GM21390 (cell line): ENCODE measurements at regions not wholly inside any gene's neighbourhood (a gene's known extent, or its start where the extent isn't known, plus 50 kb on each side); places are given as distances from the start of the nearest gene placed in this dataset.

Experiments
- ATAC-seq: cut with Tn5 transposase; IDR thresholded peaks from one replicate; pipeline ENCODE4 v1.9.1; 2021; ENCODE audit not compliant: unreplicated experiment

- no peak for ATAC-seq
Measured at GRCh38 chr3:72593881-72594397, 254.3 kb downstream of the SHQ1 start.

- no peak for ATAC-seq
Measured at GRCh38 chr3:72591522-72592421, 256.5 kb downstream of the SHQ1 start.

GRCh38 chr3:72590732-72591221 is 257.5 kb downstream of the SHQ1 start:
- no peak for ATAC-seq

- no peak for ATAC-seq
Measured at GRCh38 chr3:72587282-72587681, 261.0 kb downstream of the SHQ1 start.

GRCh38 chr3:72586694-72587093 is 261.6 kb downstream of the SHQ1 start:
- no peak for ATAC-seq

DNA sequence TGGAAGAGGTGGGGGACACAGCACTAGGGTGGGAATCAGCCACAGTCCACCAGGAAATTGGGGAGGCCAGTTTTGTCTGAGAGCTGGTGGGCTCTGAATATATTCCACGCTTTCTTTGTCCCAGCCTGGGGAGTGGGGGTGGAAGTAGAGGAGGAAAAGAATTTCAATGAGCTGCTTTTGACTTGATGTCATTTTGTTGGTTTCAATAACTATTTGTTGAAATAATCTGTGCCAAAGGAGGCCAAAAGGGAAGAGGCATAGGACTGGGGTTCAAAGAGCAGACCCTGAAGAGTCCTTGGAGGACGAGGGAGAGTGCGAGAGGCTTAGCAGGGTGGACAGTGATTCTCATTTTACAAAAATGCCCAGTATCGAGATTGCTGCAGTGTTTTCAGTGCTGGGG is 262.3 kb downstream of the SHQ1 start:
- no peak for ATAC-seq

DNA sequence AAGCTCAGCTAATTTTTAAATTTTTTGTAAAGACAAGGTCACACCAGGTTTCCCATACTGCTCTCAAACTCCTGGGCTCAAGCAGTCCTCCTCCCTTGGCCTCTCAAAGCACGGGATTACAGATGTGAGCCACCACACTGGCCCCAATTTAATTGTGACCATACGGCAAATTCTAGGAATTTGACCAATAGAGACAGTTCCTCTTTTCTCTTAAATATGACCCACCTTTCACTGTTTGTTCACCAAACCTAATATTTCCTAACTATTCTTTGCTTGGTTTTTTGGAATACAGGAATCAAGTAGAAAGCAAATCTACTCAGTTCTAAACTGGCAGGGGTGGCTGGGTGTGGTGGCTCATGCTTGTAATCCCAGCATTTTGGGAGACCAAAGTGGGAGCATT is 264.0 kb downstream of the SHQ1 start:
- no peak for ATAC-seq

DNA sequence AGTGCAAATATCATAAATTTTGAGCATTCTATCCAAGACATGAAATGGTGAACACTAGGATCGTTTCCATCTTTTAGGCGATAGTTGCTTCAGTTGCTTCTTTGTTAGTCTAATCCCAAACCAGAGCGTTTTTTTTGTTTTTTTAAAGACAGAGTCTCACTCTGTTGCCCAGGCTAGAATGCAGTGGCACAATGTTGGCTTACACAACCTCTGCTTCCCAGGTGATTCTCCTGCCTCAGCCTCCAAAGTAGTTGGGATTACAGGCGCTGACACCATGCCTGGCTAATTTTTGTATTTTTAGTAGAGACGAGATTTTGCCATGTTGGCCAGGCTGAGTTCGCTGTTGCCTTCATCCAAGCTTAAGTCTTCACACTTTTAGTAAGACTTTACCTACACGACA is 265.3 kb downstream of the SHQ1 start:
- no peak for ATAC-seq

DNA sequence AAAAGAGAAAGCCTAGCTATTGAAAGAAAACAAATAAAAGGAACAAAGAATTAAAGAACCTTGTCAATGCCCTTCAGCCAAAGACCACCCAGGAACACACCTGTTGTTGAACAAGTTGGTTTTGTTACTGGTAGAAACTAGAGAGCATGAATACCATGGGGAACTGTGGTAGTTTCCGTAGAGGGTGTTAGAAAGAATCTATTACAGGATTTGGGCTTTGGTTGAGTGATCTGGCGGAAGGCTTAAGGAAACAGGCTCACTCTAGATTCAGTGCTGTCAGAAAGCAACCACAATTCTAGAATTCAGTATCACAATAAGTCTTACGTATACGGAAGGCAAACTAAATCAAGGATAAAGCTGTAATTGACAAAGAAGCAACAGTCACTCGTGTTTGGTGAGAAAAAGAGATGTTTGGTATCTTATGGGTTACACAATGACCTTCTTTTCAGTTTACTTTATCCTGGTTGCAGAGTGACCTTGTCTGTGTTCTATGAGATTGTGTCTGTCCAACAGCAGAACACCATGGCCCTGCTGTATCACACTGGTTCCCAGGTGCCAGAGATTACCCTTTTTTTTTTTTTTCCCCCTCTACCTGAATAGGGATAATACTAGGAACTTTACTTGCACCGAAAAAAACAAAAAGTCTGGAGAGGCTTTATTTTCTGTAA is 265.9 kb downstream of the SHQ1 start:
- peak; percentile 99 for ATAC-seq

GRCh38 chr3:72580900-72581299 is 267.3 kb downstream of the SHQ1 start:
- ATAC-seq, result no peak

DNA sequence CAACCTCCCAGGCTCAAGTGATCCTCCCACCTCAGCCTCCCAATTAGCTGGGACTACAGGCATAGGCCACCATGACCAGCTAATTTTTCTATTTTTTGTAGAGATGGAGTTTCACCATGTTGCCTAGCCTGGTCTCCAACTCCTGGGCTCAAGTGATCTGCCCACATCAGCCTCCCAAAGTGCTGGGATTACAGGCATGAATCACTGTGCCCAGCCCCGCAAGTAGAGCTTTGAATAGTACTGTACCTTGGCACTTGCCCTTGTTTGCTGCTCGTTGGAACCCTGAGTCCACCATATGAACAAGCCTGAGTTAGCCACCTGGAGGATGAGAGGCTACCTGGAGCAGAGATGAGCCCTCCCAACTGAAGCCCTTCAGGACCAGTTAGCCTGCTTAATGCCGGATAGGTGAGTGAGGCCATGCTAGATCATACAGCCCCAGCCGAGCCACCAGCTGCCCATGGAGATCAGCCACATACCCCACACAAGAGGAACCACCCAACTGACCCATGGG is 267.9 kb downstream of the SHQ1 start:
- no peak for ATAC-seq

DNA sequence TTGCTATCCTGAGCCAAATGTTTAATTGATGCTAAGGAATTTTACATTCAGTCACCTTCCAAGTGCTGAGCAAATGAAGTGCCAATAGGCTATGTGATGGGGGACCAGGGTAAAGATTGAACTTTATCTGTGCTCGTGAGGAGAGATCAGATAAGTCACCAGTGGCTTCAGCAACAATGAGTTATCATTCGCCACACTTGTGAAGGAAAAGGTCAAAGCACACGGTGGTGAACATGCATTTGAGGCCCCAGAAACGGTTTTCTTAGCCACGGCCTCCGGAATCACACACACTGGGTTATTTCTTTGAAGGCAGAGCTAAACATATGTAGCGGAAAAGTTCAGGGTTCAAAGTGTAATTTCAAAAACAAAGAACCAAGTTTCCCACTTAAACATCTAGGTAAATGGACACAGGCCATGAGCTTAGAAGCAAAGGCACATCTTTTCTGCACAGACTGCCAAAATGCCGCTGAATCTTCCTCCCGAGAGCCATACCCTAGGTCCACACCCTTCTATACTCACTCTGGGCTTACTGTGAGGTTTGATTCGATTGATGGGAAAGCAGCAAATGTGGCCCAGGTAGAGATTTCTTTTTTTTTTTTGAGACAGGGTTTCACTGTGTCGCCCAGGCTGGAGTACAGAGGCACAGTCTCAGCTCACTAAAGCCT is 268.5 kb downstream of the SHQ1 start:
- ATAC-seq, result no peak

DNA sequence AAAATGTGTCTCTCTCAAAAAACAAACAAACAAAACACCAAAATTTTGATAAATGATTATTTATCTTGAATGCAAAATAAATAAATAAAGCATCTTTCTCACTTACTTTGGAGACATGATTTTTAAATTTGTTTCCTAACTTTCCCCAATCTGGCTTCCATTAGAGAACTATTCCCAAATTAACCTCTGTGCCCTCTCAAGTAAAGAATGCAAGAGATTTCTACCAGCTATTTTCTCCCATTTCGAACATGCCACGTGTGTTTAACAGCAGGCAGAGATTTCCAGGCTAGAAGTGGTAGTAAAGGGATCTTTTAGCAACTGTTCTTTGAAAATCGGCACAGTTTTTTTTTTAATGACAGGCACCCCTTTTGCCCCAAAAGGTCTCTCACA is 269.1 kb downstream of the SHQ1 start:
- no peak for ATAC-seq

DNA sequence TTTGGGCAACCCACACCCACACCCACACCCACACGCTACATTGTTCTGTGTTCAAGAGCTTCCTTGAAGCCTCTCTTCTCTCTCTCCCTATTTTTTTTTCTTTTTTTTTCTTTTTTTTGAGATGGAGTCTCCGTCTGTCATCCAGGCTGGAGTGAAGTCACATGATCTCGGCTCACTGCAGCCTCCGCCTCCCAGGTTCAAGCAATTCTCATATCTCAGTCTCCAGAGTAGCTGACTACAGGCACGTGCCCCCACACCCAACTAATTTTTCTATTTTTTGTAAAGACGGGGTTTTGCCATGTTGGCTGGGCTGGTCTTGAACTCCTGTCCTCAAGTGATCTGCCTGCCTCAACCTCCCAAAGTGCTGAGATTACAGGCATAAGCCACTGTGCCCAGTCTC is 271.1 kb downstream of the SHQ1 start:
- no peak for ATAC-seq

- no peak for ATAC-seq
Measured at GRCh38 chr3:72576563-72576962, 271.7 kb downstream of the SHQ1 start.

- ATAC-seq, result no peak
Measured at GRCh38 chr3:72574144-72574543, 274.1 kb downstream of the SHQ1 start.

GRCh38 chr3:72573051-72573450 is 275.2 kb downstream of the SHQ1 start:
- no peak for ATAC-seq

DNA sequence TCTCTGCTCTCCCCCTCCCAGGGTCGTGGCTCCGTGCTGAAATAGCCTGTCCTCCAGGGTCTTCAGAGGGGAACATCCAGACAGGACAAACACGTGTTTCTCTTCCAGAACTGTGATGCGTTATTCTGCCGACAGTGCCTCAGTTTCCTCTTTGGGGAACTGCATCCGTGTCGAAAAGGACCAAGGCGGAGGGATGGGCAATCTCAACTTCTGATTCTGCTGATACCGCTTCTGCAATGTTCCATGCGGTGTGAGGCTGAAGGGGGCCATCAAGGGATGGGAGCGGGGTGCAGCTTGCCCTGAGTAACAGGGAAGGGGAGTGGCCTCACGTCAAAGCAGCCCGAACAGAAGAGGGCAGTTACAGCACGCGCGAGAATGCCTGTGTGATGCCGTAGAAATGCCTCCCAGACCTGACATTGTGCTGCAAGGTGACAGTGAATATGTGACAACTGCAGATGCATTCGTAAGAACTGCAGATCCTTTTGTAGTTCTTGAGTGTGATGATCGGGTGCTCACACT is 275.7 kb downstream of the SHQ1 start:
- ATAC-seq, result no peak

GRCh38 chr3:72571638-72572114 is 276.6 kb downstream of the SHQ1 start:
- ATAC-seq, result no peak

DNA sequence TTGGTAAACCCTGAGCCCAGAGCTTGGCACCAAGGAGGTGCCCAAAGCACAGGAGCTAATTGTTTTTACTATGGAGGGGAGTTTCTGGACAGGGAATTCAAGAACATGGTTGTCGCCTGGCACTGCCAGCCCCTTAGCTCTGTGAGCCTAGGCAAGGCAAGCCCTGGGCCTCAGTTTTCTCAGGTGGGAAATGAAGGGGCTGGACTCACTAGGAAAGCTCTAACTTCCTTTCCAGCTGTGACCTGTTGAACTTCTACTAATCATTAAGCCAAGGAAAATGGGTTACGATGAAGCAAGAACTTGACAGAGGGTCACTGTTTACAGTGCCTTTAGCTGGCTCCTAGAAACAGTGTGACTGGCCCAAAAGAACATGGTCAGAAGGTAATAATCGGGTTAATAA is 277.2 kb downstream of the SHQ1 start:
- ATAC-seq, result no peak
